Cardiac muscle cell (in vitro differentiated cells and primary cell): ENCODE measurements at regions not wholly inside any gene's neighbourhood (a gene's known extent, or its start where the extent isn't known, plus 50 kb on each side); places are given as distances from the start of the nearest gene placed in this dataset.

ENCODE experiments used
- DNase-seq, 2 donors: peaks; one replicate each; pipeline versions ENCODE4 v3.0.0 to v3.0.0-alpha.2; 2010 to 2017; ENCODE audit warnings: low read depth in 1 of 2, low spot score in 1 of 2
- H3K27ac ChIP-seq: fragments of 200-600 bp; sonication (generic); 2 replicates; pipeline ENCODE4 v1.5.1; 2016
- H3K27me3 ChIP-seq: fragments of 200-600 bp; sonication (generic); 2 replicates; pipeline ENCODE4 v1.6.0; 2016; ENCODE audit warnings: control low read depth
- H3K36me3 ChIP-seq: fragments of 200-600 bp; sonication (generic); 2 replicates; pipeline ENCODE4 v1.5.1; 2016; ENCODE audit warnings: control low read depth
- H3K4me1 ChIP-seq: fragments of 200-600 bp; sonication (generic); 2 replicates; pipeline ENCODE4 v1.8.1; 2017; ENCODE audit warnings: low read depth, mild to moderate bottlenecking, mixed run types
- H3K4me3 ChIP-seq: fragments of 200-600 bp; sonication (generic); 2 replicates; pipeline ENCODE4 v1.5.1; 2016; ENCODE audit warnings: mild to moderate bottlenecking
- H3K9me3 ChIP-seq: fragments of 200-600 bp; sonication (generic); 2 replicates; pipeline ENCODE4 v1.5.1; 2017; ENCODE audit warnings: low read depth, mild to moderate bottlenecking, control low read depth
- CTCF ChIP-seq: IDR thresholded peaks from 2 replicates; pipeline ENCODE4 v1.5.1; 2012; ENCODE audit warnings: low read depth, mild to moderate bottlenecking, low read length

GRCh38 chr5:92553326-92553725 is 1027.7 kb downstream of the NR2F1-AS1 start:
- Histone ChIP-seq H3K4me1 (no peaks in the 10 kb centered on the region), H3K27me3 (no peaks in the 10 kb centered on the region), H3K36me3 (no peaks in the 10 kb centered on the region), H3K27ac (no peak overlapping the region), H3K4me3 (no peak overlapping the region), H3K9me3 (no peaks in the 10 kb centered on the region)
- peak in 1 of 2 donors; percentile 20 for DNase-seq
- TF ChIP-seq CTCF: no peak

- Histone ChIP-seq H3K9me3 (no peaks in the 10 kb centered on the region), H3K27me3 (no peaks in the 10 kb centered on the region), H3K27ac (no peak overlapping the region), H3K36me3 (no peaks in the 10 kb centered on the region), H3K4me3 (no peak overlapping the region), H3K4me1 (no peaks in the 10 kb centered on the region)
- peak in 1 of 2 donors; percentile 98 for DNase-seq
- no peak for TF ChIP-seq CTCF
Observed at GRCh38 chr5:92552206-92553160, 1028.5 kb downstream of the NR2F1-AS1 start.

GRCh38 chr5:92548346-92548745 is 1032.7 kb downstream of the NR2F1-AS1 start:
- peak in 1 of 2 donors; percentile 93 for DNase-seq
- Histone ChIP-seq H3K9me3 (no peaks in the 10 kb centered on the region), H3K4me1 (peaks cover 20% of the 10 kb centered on the region), H3K36me3 (no peaks in the 10 kb centered on the region), H3K4me3 (no peak overlapping the region), H3K27me3 (no peaks in the 10 kb centered on the region), H3K27ac (no peak overlapping the region)
- no peak for TF ChIP-seq CTCF

GRCh38 chr5:92544596-92544995 is 1036.4 kb downstream of the NR2F1-AS1 start:
- H3K4me1 ChIP-seq: peaks cover 20% of the 10 kb centered on the region
- peak; percentile 33 to 66 for DNase-seq
- no peak overlapping the region for H3K27ac ChIP-seq
- TF ChIP-seq CTCF: no peak
- no peaks in the 10 kb centered on the region for H3K9me3 ChIP-seq
- no peaks in the 10 kb centered on the region for H3K36me3 ChIP-seq
- no peaks in the 10 kb centered on the region for H3K27me3 ChIP-seq
- no peak overlapping the region for H3K4me3 ChIP-seq

- Histone ChIP-seq H3K9me3 (no peaks in the 10 kb centered on the region), H3K4me1 (peaks cover 20% of the 10 kb centered on the region), H3K27me3 (no peaks in the 10 kb centered on the region), H3K4me3 (no peak overlapping the region), H3K27ac (no peak overlapping the region), H3K36me3 (no peaks in the 10 kb centered on the region)
- TF ChIP-seq CTCF: no peak
- peak in 1 of 2 donors; percentile 51 for DNase-seq
Observed at GRCh38 chr5:92544036-92544435, 1037.0 kb downstream of the NR2F1-AS1 start.
